ENCODE measurements at regions not wholly inside any gene's neighbourhood (a gene's known extent, or its start where the extent isn't known, plus 50 kb on each side); places are given as distances from the start of the nearest gene placed in this dataset.
A peak's percentile ranks its signal among the peaks of the same experiment; 100 is the strongest.

- Histone ChIP-seq H3K36me3 (no peaks in the 10 kb centered on the region), H3K9me3 (no peaks in the 10 kb centered on the region), H3K27me3 (peaks cover 15 to 27% (median 15%) of the 10 kb centered on the region in 3 donors), H3K27ac (peak overlapping the region in 1 of 4 donors; percentile 40), H3K4me3 (peak overlapping the region; percentile 51 to 71 (median 60)), H3K4me1 (peaks cover 10 to 15% of the 10 kb centered on the region in 2 donors)
- peak; percentile 15 to 59 for ATAC-seq
- intact Hi-C loops (cut with DNase I; ENCODE audit: low total_unique reads) (no loop called here), in situ Hi-C loops (cut with MboI; ENCODE audit: low sequenced_read_pairs in 4 of 4) (no loop called here)
- TF ChIP-seq POLR2A (IDR thresholded peaks at IDR 0.05) (no peak), CTCF (IDR thresholded peaks at IDR 0.05 in 4 of 5, conservative IDR thresholded peaks at IDR 0.05 in 1 of 5) (no peak)
- DNase-seq: no peak
Measured at GRCh38 chr9:129436751-129437625, 183.9 kb downstream of the C9orf50 start.

GRCh38 chr9:129435988-129436717 lies 184.7 kb downstream of the C9orf50 start:
- in situ Hi-C loops (cut with MboI; ENCODE audit: low sequenced_read_pairs in 4 of 4): no loop called here
- ATAC-seq: no peak
- TF ChIP-seq POLR2A (IDR thresholded peaks at IDR 0.05) (no peak), CTCF (IDR thresholded peaks at IDR 0.05 in 4 of 5, conservative IDR thresholded peaks at IDR 0.05 in 1 of 5) (no peak)
- Histone ChIP-seq H3K4me3 (no peak overlapping the region), H3K36me3 (no peaks in the 10 kb centered on the region), H3K27ac (no peak overlapping the region), H3K4me1 (peaks cover 10 to 15% of the 10 kb centered on the region in 2 donors), H3K9me3 (no peaks in the 10 kb centered on the region), H3K27me3 (peaks cover 15 to 27% (median 15%) of the 10 kb centered on the region in 3 donors)
- intact Hi-C loops (cut with DNase I; ENCODE audit: low total_unique reads): no loop called here
- DNase-seq: no peak

GRCh38 chr9:129435291-129435690 lies 185.6 kb downstream of the C9orf50 start:
- in situ Hi-C loops (cut with MboI; ENCODE audit: low sequenced_read_pairs in 4 of 4): no loop called here
- peaks cover 10 to 15% of the 10 kb centered on the region in 2 donors for H3K4me1 ChIP-seq
- peaks cover 15 to 27% (median 15%) of the 10 kb centered on the region in 3 donors for H3K27me3 ChIP-seq
- H3K36me3 ChIP-seq: no peaks in the 10 kb centered on the region
- H3K9me3 ChIP-seq: no peaks in the 10 kb centered on the region
- H3K27ac ChIP-seq: no peak overlapping the region
- intact Hi-C loops (cut with DNase I; ENCODE audit: low total_unique reads): no loop called here
- no peak for ATAC-seq
- no peak for DNase-seq
- no peak overlapping the region for H3K4me3 ChIP-seq
- no peak for TF ChIP-seq POLR2A (IDR thresholded peaks at IDR 0.05)
- no peak for TF ChIP-seq CTCF (IDR thresholded peaks at IDR 0.05 in 4 of 5, conservative IDR thresholded peaks at IDR 0.05 in 1 of 5)

- Histone ChIP-seq H3K27me3 (peaks cover 12 to 25% (median 13%) of the 10 kb centered on the region in 3 donors), H3K4me1 (peaks cover 14 to 20% of the 10 kb centered on the region in 2 donors), H3K4me3 (no peak overlapping the region), H3K9me3 (no peaks in the 10 kb centered on the region), H3K36me3 (no peaks in the 10 kb centered on the region), H3K27ac (no peak overlapping the region)
- intact Hi-C loops (cut with DNase I; ENCODE audit: low total_unique reads): no loop called here
- in situ Hi-C loops (cut with MboI; ENCODE audit: low sequenced_read_pairs in 4 of 4): no loop called here
- no peak for ATAC-seq
- DNase-seq: no peak
- no peak for TF ChIP-seq CTCF (IDR thresholded peaks at IDR 0.05 in 4 of 5, conservative IDR thresholded peaks at IDR 0.05 in 1 of 5)
- no peak for TF ChIP-seq POLR2A (IDR thresholded peaks at IDR 0.05)
Measured at GRCh38 chr9:129434187-129434586, 186.7 kb downstream of the C9orf50 start.
